HepG2 (cell line): ENCODE measurements at regions not wholly inside any gene's neighbourhood (a gene's known extent, or its start where the extent isn't known, plus 50 kb on each side); places are given as distances from the start of the nearest gene placed in this dataset.

Experiments
- ATAC-seq: fragments of 200-7000 bp; cut with Tn5 transposase; 3 replicates; pipeline ENCODE4 v1.9.1; 2020; ENCODE audit warnings: mild to moderate bottlenecking, moderate library complexity
- BruUV-seq: library from RNA; stranded (reverse); fragments of 400-500 nt; replicated peaks from 2 replicates; lab custom pipeline; 2021; lab: Mats Ljungman, UMichigan
- CTCF ChIA-PET: fragments of 300-600 bp; formaldehyde crosslinking; extraction: SDS; loops from one replicate; lab custom pipeline; 2021; ENCODE audit warnings: low total read pairs, inconsistent platforms, low intra/inter-chr PET ratio; lab: Yijun Ruan, JAX
- POLR2A ChIA-PET: fragments of 350-600 bp; sonication (Branson Sonifier 250); formaldehyde crosslinking; loops from one replicate; lab custom pipeline; 2020; ENCODE audit warnings: antibody characterized with exemption, inconsistent platforms; lab: Yijun Ruan, JAX
- DNase-seq: peaks from one replicate; pipeline ENCODE4 v3.0.0-alpha.2; 2015; ENCODE audit warnings: low spot score
- FAIRE-seq: peaks from 3 replicates; lab custom pipeline; 2011; peaks lifted over from hg19 to GRCh38; lab: Jason Lieb, UNC
- H2AFZ ChIP-seq: one replicate; pipeline ENCODE4 v1.6.1; 2011; ENCODE audit warnings: low read length, inconsistent platforms
- H3K27ac ChIP-seq: fragments of 300-600 bp; 3 replicates; pipeline ENCODE4 v1.8.0; 2011; ENCODE audit warnings: mixed run types, mild to moderate bottlenecking, mixed read lengths, low read length, inconsistent platforms; ENCODE audit not compliant: insufficient read depth; ENCODE audit errors: extremely low read length
- H3K27me3 ChIP-seq, 2 experiments: fragments of 200-600 bp in 1 of 2; 2 replicates in 1 of 2; 3 replicates in 1 of 2; pipeline versions ENCODE4 v1.6.0 to v1.8.0; 2011; ENCODE audit warnings: low read length in 2 of 2, mild to moderate bottlenecking in 2 of 2, moderate library complexity in 2 of 2, inconsistent platforms in 1 of 2; ENCODE audit not compliant: insufficient read depth in 2 of 2, control insufficient read depth in 1 of 2
- H3K36me3 ChIP-seq, 2 experiments: fragments of 200-600 bp in 1 of 2; replicated peaks in 1 of 2; 2 replicates in 1 of 2; 3 replicates in 1 of 2; pipeline versions ENCODE4 v1.5.1 to v1.8.0; 2011; ENCODE audit warnings: low read length in 2 of 2, inconsistent platforms in 1 of 2; ENCODE audit not compliant: insufficient read depth in 2 of 2, control insufficient read depth in 1 of 2
- H3K4me1 ChIP-seq: 2 replicates; pipeline ENCODE4 v1.5.1; 2012; ENCODE audit warnings: low read length, inconsistent platforms; ENCODE audit not compliant: insufficient read depth
- H3K4me2 ChIP-seq: 2 replicates; pipeline ENCODE4 v1.6.0; 2011; ENCODE audit warnings: low read depth, low read length, inconsistent platforms
- H3K4me3 ChIP-seq, 3 experiments: fragments of 200-600 bp in 1 of 3; sonication (generic), shearing (Covaris generic) in 1 of 3; replicated peaks in 1 of 3; 2 replicates each; pipeline ENCODE4 v1.5.1; 2011 to 2016; ENCODE audit warnings: low read length in 3 of 3, inconsistent platforms in 2 of 3, low read depth in 2 of 3, mild to moderate bottlenecking in 2 of 3, control low read depth in 1 of 3, mixed read lengths in 1 of 3; ENCODE audit not compliant: insufficient read depth in 1 of 3
- H3K79me2 ChIP-seq: one replicate; pipeline ENCODE4 v1.6.1; 2011; ENCODE audit warnings: low read length, inconsistent platforms; ENCODE audit not compliant: insufficient read depth
- H3K9ac ChIP-seq: 2 replicates; pipeline ENCODE4 v1.6.0; 2011; ENCODE audit warnings: mild to moderate bottlenecking, low read depth, low read length, inconsistent platforms; ENCODE audit not compliant: insufficient read depth
- H3K9me3 ChIP-seq: 2 replicates; pipeline ENCODE4 v1.5.1; 2012; ENCODE audit warnings: mild to moderate bottlenecking, low read length
- H4K20me1 ChIP-seq: 2 replicates; pipeline ENCODE4 v1.6.0; 2011; ENCODE audit warnings: inconsistent platforms, mild to moderate bottlenecking, low read length, moderate library complexity; ENCODE audit not compliant: insufficient read depth
- ELF4 ChIP-seq: sonication (generic); formaldehyde crosslinking; IDR thresholded peaks from 2 replicates; pipeline ENCODE4 v1.5.0; 2020; ENCODE audit warnings: missing genetic modification reagents, mild to moderate bottlenecking, moderate library complexity, borderline replicate concordance
- FOXK2 ChIP-seq: fragments of 450-650 bp; IDR thresholded peaks from 2 replicates; pipeline ENCODE4 v1.6.1; 2016
- PLRG1 ChIP-seq: fragments of 450-650 bp; conservative IDR thresholded peaks from 2 replicates; pipeline ENCODE4 v1.6.1; 2016
- RFXAP ChIP-seq: sonication (generic); formaldehyde crosslinking; IDR thresholded peaks from 2 replicates; pipeline ENCODE4 v1.4.0; 2020; ENCODE audit warnings: missing genetic modification reagents, borderline replicate concordance
- TGIF2 ChIP-seq: IDR thresholded peaks from 2 replicates; pipeline ENCODE4 v1.6.1; 2016; ENCODE audit warnings: control low read depth, missing compliant biosample characterization
- ZBTB44 ChIP-seq: sonication (generic); formaldehyde crosslinking; IDR thresholded peaks from 2 replicates; pipeline ENCODE4 v1.4.0; 2020; ENCODE audit warnings: missing genetic modification reagents
- ZNF251 ChIP-seq: sonication (generic); formaldehyde crosslinking; IDR thresholded peaks from 2 replicates; pipeline ENCODE4 v1.9.0; 2021; ENCODE audit warnings: mild to moderate bottlenecking, missing genetic modification reagents
- ZNF441 ChIP-seq: sonication (generic); formaldehyde crosslinking; IDR thresholded peaks from 2 replicates; pipeline ENCODE4 v1.7.0; 2021; ENCODE audit warnings: missing genetic modification reagents, borderline replicate concordance
- ZNF501 ChIP-seq: sonication (generic); formaldehyde crosslinking; IDR thresholded peaks from 2 replicates; pipeline ENCODE4 v1.5.1; 2020; ENCODE audit warnings: mild to moderate bottlenecking, moderate library complexity, missing genetic modification reagents
- in situ Hi-C: cut with HindIII; loops from 2 replicates; pipeline ENCODE4 v1.10.0; 2017; ENCODE audit warnings: low pct_unique_long_range_greater_than_20kb; ENCODE audit not compliant: extremely low pct_ligation_motif_present
- intact Hi-C: fragments of 100-400 bp; cut with micrococcal nuclease; formaldehyde crosslinking; loops from one replicate; pipeline ENCODE4 v1.10.0; 2022; ENCODE audit not compliant: unreplicated experiment

GRCh38 chr3:103847081-103848062, 1412.6 kb downstream of the ZPLD1 start (continued):
- TF ChIP-seq RFXAP (no peak), ZNF441 (CRISPR knock-in tag) (no peak), TGIF2 (no peak), FOXK2 (no peak), PLRG1 (no peak)

GRCh38 chr3:103851793-103852192, 1417.0 kb downstream of the ZPLD1 start:
- intact Hi-C loops: no loop called here
- H3K4me3 ChIP-seq: no peak overlapping the region
- FAIRE-seq (no peak), ATAC-seq (no peak), DNase-seq (no peak)
- no TSS peak for BruUV-seq
- no peaks in the 10 kb centered on the region; a peak in 1 of 5 replicates for H3K27me3 ChIP-seq
- no peak overlapping the region for H2AFZ ChIP-seq
- no peak overlapping the region for H3K4me2 ChIP-seq
- no peaks in the 10 kb centered on the region for H4K20me1 ChIP-seq
- no peak overlapping the region for H3K27ac ChIP-seq
- H3K79me2 ChIP-seq: no peaks in the 10 kb centered on the region
- H3K4me1 ChIP-seq: peaks cover 11% of the 10 kb centered on the region
- POLR2A ChIA-PET: no interaction called here
- no peak overlapping the region for H3K9ac ChIP-seq
- TF ChIP-seq ZNF251 (CRISPR knock-in tag) (no peak), ELF4 (CRISPR knock-in tag) (no peak), ZNF501 (CRISPR knock-in tag) (no peak), ZBTB44 (CRISPR knock-in tag) (no peak)
- TF ChIP-seq, all 625 proteins: peak for 0
- Histone ChIP-seq H3K36me3 (no peaks in the 10 kb centered on the region), H3K9me3 (no peaks in the 10 kb centered on the region)
- in situ Hi-C loops: no loop called here
- CTCF ChIA-PET: no interaction called here
